NT2/D1 (cell line): ENCODE measurements at regions not wholly inside any gene's neighbourhood (a gene's known extent, or its start where the extent isn't known, plus 50 kb on each side); places are given as distances from the start of the nearest gene placed in this dataset.

Experiments
- YY1 ChIP-seq: IDR thresholded peaks from 2 replicates; pipeline ENCODE4 v1.6.1; 2011; ENCODE audit not compliant: insufficient read length, insufficient read depth
- ZNF274 ChIP-seq: IDR thresholded peaks from 2 replicates; pipeline ENCODE4 v1.6.1; 2011; ENCODE audit warnings: mild to moderate bottlenecking, low read depth, low read length

- TF ChIP-seq YY1 = no peak
- TF ChIP-seq ZNF274 = no peak
Measured at GRCh38 chr2:190746971-190747761, 98.3 kb downstream of the NAB1 start.
